Stimulated activated CD4-positive, alpha-beta T cell treated with anti-CD3 and anti-CD28 coated beads, Interleukin-12 subunit alpha, Interleukin-12 subunit beta, amount 100 ng/mL, for 4 hours (primary cell): ENCODE measurements at regions not wholly inside any gene's neighbourhood (a gene's known extent, or its start where the extent isn't known, plus 50 kb on each side); places are given as distances from the start of the nearest gene placed in this dataset.

ENCODE experiments used
- DNase-seq: peaks from one replicate; pipeline ENCODE4 v3.0.0-alpha.2; 2020

GRCh38 chr4:124515591-124515990 is 196.9 kb downstream of the ANKRD50 start:
- no peak for DNase-seq

GRCh38 chr4:124519196-124519595 is 193.3 kb downstream of the ANKRD50 start:
- no peak for DNase-seq

- DNase-seq, result no peak
Observed at GRCh38 chr4:124523816-124524215, 188.7 kb downstream of the ANKRD50 start.

- no peak for DNase-seq
Observed at GRCh38 chr4:124525524-124525923, 187.0 kb downstream of the ANKRD50 start.

- DNase-seq, result no peak
Observed at GRCh38 chr4:124526331-124526730, 186.2 kb downstream of the ANKRD50 start.

- no peak for DNase-seq
Observed at GRCh38 chr4:124526769-124527168, 185.8 kb downstream of the ANKRD50 start.

- no peak for DNase-seq
Observed at GRCh38 chr4:124527364-124527763, 185.2 kb downstream of the ANKRD50 start.

GRCh38 chr4:124529131-124529530 is 183.4 kb downstream of the ANKRD50 start:
- DNase-seq, result no peak

- DNase-seq, result no peak
Observed at GRCh38 chr4:124530464-124531077, 182.0 kb downstream of the ANKRD50 start.

GRCh38 chr4:124534131-124534530 is 178.4 kb downstream of the ANKRD50 start:
- no peak for DNase-seq

GRCh38 chr4:124535003-124535402 is 177.5 kb downstream of the ANKRD50 start:
- no peak for DNase-seq

GRCh38 chr4:124536946-124537345 is 175.6 kb downstream of the ANKRD50 start:
- no peak for DNase-seq

GRCh38 chr4:124537971-124538370 is 174.6 kb downstream of the ANKRD50 start:
- no peak for DNase-seq

GRCh38 chr4:124540014-124540413 is 172.5 kb downstream of the ANKRD50 start:
- no peak for DNase-seq

- DNase-seq, result no peak
Observed at GRCh38 chr4:124541652-124542420, 170.7 kb downstream of the ANKRD50 start.

- no peak for DNase-seq
Observed at GRCh38 chr4:124555959-124556358, 156.6 kb downstream of the ANKRD50 start.

GRCh38 chr4:124564121-124564520 is 148.4 kb downstream of the ANKRD50 start:
- DNase-seq, result no peak

- DNase-seq, result no peak
Observed at GRCh38 chr4:124565371-124565770, 147.2 kb downstream of the ANKRD50 start.

- DNase-seq, result no peak
Observed at GRCh38 chr4:124566030-124566429, 146.5 kb downstream of the ANKRD50 start.

- no peak for DNase-seq
Observed at GRCh38 chr4:124573056-124573455, 139.5 kb downstream of the ANKRD50 start.

GRCh38 chr4:124579896-124580295 is 132.6 kb downstream of the ANKRD50 start:
- no peak for DNase-seq

GRCh38 chr4:124583797-124584196 is 128.7 kb downstream of the ANKRD50 start:
- DNase-seq, result no peak

GRCh38 chr4:124589786-124590185 is 122.7 kb downstream of the ANKRD50 start:
- DNase-seq, result no peak

- DNase-seq, result no peak
Observed at GRCh38 chr4:124590480-124590879, 122.1 kb downstream of the ANKRD50 start.

GRCh38 chr4:124591637-124592036 is 120.9 kb downstream of the ANKRD50 start:
- DNase-seq, result no peak
